ENCODE measurements at regions not wholly inside any gene's neighbourhood (a gene's known extent, or its start where the extent isn't known, plus 50 kb on each side); places are given as distances from the start of the nearest gene placed in this dataset.

DNA sequence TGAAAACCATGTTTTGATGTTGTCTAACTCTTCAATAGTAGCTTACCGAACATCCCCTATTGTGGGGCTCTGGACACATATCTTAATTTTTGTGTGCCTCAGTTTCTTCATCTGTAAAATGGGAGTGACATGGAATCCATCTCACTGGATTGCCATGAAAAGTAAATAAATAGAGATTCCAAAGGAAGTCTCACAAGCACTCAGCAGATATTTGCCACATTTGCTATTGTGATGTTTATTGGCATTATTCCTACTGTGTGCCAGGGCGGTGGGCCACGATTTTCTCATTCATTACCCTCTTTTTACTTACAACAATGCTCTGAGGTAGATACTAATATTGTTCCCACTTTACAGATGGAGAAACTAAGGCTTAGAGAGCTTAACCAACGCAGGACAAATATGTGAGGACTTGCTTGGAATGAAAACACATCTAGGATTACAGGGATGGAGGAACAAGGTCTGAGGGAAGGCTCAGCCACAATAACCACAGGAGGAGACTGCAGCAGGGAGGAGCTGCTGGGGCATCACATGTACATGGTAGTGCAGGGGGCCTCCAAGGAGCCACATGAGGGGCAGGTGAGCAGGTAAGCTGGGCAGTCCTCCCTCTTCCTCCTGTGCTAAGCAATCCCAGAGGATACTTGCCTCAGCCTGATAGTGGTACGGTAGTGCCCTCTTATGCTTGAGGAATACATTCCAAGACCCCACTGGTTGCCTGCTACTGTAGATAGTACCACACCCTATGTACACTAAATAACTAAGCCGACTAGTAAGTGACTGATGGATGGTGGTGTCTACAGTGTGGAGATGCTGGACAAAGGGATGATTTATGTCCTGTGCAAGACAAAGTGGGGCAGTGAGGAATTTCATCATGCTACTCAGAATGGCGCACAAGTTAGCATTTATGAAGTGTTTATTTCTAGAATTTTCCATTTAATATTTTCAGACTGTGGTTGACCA, 176.9 kb downstream of the FOXA2 start:
- no peak for DNase-seq (ENCODE audit: low read depth, low spot score)

DNA sequence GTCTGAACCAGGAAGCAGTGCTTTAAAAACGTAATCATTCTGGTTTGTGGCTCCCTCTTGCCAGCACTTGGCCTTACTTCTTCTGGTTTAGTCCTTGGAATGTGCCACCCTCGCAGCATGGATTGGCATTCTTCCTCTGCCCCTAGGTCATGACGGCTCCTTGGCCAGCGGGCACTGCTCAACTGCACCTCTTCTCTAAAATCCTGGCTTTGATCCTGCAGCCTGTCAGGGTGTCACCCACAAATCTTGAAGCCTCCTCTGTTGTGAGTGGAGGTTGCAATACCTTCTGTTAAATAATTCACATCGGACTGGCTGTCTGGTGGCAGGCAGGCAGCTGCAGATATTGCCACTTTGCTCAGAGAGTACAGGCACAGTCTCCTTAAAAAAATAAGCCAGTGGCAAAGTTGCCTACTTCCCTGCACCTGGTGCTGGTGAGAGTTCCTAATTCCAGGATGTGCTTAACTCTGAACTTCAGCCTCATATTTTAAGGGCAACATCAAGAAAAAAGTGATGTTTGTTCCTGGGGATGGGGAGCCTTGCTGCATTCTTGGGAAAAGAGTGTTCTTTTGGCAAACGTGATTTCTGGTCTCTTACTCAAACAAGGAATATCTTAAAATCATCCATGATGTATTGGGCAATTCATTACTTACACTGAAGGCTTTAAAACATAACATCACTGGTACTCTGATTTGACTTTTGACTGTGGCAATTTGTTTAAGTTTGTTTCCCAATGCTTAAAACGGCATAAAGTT, 179.8 kb downstream of the FOXA2 start:
- DNase-seq (ENCODE audit: low read depth, low spot score) = no peak

DNA sequence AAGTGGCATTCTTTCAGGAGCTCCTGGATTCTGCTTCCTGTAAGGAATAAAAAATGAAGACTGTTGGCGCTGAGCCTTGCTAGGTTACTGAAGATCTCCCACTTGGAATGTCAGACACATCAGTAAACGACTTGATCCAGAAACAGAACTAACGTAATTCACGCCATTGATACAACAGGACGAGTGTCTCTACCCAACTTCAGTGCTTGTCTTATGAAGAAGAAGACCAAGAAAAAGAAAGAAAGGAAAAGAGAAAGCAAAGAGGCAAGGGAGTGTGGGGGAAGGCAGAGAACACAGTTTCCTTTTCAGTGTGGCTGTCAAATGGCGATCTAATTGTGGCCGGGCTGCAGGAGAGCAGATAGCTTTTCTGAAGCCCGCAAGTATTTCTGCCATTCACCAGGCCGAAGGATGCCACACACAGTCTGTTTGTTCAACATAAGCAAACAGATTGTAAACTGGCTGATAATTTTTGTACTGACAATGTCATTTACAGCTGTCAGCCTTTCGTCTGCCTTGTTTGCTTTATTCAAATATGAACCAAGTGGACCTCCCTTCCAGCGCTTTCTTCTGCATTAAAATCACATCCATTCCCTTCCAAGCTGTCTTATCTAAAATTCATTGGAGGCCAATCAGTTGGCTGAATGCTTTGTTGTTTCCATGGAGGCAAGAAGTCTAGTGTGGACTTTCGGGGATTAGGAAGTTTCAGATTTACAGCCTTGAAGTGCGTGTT, 180.6 kb downstream of the FOXA2 start:
- no peak for DNase-seq (ENCODE audit: low read depth, low spot score)

DNA sequence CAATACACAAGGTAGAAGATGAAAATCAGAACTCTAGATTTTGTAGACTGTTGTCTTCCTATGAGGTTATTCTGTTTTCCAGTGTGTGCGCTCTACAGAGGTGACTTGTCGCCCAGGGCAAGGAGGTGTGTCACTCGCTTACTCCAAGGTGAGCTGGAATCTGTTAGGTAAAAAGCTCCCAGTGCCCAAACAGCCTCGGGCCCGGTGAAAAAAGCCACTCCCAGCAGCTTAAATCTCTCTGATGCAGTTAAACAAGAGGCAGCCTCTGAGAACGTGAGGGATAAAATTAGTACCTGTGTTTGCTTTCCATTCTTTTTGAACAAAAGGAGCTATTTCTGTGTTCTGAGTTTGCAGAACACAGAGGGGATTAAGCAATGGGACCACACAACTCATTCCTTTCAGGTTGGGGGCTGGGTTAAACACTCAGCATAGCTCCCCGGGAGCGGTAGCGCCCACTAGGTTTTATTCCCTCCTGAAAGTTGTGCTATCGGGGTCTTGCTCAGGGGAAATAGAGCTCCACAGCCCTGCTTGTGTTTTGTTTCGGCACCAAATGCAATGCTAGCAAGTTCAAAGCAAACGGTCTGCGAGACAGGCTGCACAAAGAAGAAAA, 181.2 kb downstream of the FOXA2 start:
- no peak for DNase-seq (ENCODE audit: low read depth, low spot score)

DNA sequence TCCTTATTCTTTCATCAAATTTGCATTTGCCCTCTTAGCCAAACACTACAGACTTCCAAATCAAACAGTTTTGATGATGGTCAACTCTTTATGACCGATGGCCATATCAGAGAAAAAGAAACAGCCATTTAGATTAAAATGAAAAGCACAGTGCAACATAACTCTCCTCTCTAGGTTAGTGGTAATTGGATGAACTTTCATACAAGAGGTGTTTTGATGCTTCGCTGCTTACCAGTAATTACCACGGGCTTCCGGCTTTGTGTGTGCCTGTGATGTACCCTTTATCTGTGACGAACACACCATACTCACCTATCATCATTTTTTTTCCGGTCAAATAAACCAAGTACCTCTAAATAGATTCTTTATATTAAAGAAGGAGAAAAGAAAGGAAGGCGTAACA, 181.8 kb downstream of the FOXA2 start:
- no peak for DNase-seq (ENCODE audit: low read depth, low spot score)

DNA sequence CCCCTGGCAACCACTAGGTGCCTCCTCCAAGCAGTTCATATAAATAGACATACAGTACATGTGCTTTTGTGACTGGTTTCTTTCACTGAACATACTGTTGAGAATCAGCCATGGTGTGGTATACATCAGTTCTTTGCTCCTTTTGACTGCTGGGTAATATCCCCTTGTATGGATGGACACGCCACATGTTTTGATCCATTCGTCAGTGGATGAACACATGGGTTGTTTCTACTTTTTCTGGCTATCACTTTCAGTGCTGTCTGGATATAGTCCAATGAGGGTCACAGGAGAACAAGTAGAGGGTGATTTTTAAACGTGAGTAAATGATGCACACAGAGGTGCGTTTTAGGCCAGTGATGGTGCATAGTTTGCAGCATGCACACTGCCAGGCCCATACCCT, 183.9 kb downstream of the FOXA2 start:
- DNase-seq (ENCODE audit: low read depth, low spot score) = no peak

DNA sequence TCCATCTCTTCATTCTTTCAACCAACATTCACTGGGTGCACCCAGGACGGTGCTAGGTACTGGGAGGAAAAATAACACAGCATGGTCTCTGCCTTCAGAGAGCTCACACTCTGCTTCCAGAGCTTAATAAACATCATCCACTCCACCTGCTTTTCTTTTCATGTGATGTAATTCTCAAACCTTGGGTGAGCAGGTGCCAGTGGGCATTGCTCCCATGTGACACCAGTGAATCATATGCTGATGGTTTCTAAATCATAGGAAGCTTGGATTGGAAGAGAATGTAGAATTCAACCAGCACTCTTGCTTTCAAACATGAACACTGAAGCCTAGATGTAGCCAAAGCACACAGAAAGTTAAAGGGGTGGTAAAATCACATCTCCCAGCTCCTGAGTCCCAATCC, 189.8 kb downstream of the FOXA2 start:
- DNase-seq (ENCODE audit: low read depth, low spot score) = no peak

DNA sequence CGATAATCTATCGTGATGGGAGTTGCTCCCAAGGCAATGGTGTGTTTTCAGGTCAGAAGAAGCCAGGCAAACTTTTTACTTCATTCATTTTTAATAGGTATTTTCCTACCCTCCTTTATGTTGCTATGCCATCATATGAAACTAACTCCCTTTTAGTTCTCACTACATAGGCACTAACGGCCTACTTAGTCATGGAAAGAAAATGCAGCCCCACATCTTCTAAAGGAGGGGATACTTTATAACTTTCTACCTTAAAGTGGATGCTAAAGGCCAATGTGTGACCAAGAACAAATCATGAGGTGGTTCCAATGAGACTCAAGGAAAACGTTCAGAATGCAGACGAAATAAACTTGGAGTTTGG, 193.8 kb downstream of the FOXA2 start:
- DNase-seq (ENCODE audit: low read depth, low spot score) = no peak

DNA sequence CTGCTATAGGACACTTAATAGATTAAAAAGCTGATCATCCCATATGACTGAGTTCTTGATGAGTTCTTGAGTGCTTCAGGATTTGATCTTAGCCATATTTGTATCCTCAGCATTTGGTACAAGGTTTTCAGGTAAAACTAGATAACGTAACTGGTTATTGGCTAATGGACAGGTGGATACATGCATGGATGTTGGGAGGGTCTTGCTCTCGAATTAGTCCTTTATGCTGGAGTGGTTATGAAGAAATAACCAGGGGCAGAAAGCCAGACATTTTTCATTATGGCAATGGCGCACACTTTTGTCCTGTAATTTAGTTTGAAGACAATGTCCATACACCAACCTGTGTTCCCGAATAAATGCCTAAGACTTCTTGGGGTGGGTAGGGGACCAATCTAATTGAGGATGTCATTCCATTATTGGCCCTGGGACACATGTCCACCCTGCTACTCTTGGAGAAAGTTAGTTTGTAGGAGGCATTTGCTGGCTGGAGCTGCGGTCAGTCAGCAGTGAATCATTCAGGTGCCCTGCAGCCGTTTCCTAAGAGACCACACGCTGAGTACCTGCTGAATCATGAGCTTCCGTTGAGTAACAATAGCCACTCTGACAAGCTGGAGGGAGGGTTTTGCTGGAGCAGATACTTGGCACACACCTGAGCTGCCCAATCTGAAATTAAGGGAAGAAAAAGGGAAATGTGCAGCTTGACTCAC, 194.4 kb downstream of the FOXA2 start:
- DNase-seq (ENCODE audit: low read depth, low spot score) = no peak

DNA sequence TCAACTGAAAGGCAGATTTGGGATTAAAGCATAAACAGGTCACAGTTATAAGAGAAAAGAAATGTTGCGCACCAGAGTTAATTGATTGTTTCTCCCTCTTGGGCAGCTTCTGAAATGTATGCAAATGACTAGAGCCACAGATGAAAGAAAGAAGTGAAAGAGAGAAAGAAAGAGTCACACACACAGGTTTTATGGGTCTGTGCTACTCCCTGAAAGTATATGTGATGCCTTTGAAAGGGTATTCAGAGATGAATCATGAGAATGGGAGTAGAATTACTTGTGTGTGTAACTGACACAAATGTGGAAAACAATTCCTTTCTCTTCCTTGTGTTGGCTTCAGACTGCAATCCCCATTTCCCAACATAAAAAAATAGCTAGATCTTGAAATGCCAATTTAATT, 196.9 kb downstream of the FOXA2 start:
- DNase-seq (ENCODE audit: low read depth, low spot score) = no peak

DNA sequence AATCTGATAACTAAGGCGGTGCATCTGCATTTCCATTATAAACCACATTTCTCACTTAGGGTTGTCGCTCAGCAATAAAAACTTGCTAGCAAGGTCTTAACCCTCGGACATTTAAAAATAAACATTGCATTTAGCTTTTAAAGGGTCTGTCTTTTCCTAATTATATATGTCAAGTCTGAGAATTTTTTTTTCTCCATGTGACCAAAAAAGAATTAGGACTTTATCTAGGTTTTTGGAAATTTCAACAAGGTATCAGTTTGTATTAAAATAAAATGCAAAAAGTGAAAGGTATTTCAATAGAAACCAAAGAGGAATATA, 198.1 kb downstream of the FOXA2 start:
- no peak for DNase-seq (ENCODE audit: low read depth, low spot score)

DNA sequence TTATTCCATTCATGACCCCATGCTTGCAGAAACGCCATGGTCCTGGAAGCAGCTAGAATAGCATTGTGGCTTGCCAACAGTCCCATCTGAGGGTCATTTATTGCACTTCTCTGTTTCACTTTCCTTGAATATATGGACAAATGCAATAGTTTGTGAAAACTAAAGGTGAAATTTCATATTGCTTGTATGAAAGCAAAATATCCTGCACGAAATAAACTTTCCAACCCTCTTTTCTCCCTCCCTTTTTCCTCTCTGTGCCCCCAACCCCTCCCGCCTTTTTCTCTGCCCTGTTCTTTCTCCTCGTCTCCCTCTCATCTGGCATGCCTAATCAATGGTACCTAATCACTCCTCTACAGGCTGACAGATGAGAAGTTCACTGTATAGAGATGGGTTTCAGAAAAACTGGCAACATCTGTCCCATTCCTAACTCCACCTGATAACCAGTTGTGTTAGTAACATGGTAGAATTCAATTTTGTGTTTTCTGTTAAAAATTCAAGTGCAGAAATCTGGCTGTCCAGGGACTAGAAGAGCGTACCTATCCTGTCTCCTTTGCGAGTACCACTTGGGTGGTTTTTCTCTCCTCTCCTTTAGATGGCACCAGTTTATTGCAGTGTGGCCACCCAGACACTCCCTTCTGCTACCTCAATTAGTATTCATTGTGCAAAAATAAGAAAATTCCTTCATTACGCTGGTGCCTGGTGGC, 198.6 kb downstream of the FOXA2 start:
- no peak for DNase-seq (ENCODE audit: low read depth, low spot score)

DNA sequence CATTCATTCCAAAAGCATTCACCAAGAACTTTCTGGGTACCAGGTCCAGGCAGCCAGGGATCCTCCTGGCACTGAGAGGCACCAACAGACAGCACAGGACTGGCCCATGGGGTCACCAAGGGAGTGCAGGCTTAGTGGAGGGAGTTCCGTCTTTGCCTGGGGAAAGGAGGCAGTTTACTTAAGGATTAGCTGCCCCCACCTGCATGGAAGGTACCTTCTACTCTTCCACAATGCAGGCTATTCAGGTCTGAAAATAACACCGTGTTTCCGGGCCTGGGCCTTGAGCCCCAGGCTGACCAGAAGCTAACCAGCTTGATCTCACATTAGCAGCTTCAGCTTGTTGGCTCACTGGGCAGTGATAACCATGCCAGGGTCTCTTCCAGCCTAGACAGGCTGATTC, 199.4 kb downstream of the FOXA2 start:
- no peak for DNase-seq (ENCODE audit: low read depth, low spot score)

DNA sequence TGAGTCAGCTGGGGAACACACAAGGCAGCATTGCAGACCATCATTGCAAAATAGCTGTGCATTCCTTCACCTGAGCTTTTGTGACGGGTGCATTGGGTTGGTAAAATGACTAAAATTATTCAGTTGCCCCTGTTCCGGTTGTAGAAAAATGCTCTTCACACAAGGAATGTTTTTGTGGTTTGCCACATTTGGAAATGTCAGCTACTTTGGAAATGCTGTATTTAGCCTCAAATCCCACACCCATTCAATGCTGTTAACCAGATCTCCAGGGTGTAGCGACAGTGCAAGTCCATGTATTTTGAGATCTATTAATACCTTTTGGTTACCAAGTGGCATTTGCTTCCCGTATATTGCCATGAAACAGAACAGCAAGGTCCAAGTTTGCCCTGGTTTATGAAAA, 201.2 kb downstream of the FOXA2 start:
- no peak for DNase-seq (ENCODE audit: low read depth, low spot score)

DNA sequence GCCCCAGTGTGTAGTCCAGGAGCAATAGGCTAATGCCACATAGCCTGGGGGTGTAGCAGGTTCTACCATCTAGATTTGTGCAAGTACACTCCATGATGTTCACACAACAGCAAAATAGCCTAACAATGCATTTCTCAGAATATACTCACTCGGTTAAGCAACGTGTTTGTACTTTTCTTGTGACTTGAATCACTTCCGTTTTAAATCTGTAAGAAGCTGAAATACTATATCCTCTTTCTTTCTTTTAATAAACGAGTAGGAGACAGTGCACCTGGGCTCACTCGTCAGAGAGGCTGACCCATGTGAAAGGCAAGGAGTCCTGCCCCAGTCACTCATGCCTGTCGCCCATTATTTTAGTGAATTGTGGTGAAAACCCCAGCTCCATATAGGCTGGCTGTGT, 201.6 kb downstream of the FOXA2 start:
- no peak for DNase-seq (ENCODE audit: low read depth, low spot score)

DNA sequence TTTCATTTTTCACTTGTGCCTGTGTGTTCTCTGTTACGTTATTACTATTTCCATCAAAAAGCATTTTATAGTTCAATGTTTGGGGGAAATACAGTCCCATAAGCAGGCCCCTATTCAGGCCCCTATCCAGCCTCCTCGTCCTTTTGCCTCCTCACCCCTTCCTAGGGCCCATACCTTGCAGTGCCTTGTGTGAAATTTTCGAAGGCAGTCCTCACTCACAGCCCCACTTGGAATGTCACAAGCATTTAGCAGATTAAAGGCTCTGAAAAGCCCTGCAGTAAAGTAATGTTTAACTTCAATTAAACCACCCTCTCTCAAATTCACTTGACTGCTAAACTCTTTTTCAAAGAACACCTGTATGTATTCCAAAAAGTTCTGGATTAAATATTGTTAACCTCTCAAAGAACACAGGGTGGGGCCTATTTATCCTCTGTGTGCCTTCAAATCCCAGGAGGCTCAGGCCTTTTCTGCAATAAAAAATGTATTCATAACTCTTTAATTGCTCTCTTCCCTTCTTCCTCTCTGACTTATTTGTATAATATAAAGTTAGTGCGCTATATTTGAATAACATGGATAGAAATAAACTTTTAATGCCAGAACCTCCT, 202.5 kb downstream of the FOXA2 start:
- DNase-seq (ENCODE audit: low read depth, low spot score) = no peak

DNA sequence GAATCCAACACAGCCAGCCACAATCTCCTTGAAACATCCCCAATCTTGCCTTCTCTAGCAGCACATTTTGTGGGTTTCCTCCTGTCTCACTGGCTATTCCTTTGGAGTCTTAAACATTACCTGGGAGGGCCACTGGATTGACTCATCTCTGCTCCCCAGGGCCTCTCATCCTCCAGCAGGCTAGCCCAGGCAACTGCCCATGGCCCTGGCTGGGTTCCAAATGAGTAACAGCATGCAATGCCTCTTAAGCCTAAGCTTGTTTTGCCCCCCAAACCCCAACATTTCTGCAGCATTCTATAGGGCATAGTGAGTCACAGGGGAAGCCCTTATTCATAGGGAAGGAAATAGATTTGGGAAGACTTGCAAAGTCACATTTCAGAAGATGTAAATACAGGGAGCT, 204.9 kb downstream of the FOXA2 start:
- no peak for DNase-seq (ENCODE audit: low read depth, low spot score)

DNA sequence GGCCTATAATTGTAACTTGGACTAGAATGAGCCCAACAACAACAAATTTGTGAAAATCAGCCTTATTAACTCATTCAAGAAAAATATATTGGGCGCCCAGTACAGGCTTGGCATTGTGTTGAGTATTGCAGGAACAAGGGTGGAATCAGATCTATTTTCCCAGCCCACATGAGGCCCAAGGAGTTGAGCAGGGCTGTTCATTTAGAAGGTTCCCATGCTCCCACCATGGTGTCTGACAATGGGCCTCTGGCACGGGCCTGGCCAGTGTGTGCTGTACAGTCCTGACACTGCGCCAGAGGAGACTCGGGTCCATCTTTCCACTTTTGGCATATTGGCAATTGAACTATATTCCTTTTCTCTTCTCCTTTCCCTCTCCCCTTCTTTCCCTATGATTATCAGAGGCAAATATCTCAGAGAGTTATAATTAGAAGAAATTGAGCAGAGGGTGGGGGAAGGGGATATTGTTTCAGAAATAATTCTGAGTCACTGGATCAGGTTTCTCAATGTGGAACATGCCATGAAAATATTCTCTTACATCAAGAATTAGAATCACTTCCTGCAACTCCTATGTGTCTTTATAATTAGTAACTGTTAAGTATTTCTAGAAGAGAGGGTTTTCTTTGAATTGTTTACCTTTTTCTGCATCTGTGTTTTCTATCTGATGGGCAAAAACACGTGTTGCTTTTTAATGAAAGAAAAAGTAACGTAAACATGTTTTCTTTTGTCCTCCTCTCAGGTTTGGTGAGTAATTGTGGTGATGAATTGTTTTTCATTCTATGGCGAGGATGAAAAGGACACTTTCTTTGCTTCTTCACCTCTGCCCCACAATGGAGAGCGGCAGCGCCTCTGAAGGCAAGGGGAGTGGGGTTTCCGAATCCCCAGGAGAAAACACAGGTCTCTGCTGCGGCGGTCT, 209.4 kb downstream of the FOXA2 start:
- DNase-seq (ENCODE audit: low read depth, low spot score) = no peak

DNA sequence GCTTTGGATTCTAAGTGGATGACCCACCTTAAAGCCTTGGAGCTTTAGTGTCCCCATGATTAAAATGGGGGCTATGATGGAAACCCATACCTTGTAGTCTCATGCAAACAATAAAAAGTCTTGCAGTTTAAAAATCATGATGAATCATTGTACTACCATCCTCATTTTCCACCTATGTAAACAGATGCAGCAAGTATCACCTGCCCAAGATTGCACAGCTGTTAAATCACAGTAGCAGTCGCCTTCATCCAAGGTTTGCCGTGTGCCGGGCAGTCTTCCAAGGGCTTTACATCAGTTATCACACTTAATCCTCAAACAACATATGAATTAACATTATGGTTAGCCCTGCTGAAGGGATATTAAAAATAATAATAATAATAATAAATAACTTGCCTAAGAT, 210.3 kb downstream of the FOXA2 start:
- DNase-seq (ENCODE audit: low read depth, low spot score) = no peak

Data from pulmonary artery endothelial cell (primary cell).